UCSD-AML1 (cell line): ENCODE measurements at regions not wholly inside any gene's neighbourhood (a gene's known extent, or its start where the extent isn't known, plus 50 kb on each side); places are given as distances from the start of the nearest gene placed in this dataset.

Experiments
- DNase-seq: peaks from one replicate; lab custom pipeline; 2025; ENCODE audit not compliant: unreplicated experiment; lab: John Stamatoyannopoulos, UW

DNA sequence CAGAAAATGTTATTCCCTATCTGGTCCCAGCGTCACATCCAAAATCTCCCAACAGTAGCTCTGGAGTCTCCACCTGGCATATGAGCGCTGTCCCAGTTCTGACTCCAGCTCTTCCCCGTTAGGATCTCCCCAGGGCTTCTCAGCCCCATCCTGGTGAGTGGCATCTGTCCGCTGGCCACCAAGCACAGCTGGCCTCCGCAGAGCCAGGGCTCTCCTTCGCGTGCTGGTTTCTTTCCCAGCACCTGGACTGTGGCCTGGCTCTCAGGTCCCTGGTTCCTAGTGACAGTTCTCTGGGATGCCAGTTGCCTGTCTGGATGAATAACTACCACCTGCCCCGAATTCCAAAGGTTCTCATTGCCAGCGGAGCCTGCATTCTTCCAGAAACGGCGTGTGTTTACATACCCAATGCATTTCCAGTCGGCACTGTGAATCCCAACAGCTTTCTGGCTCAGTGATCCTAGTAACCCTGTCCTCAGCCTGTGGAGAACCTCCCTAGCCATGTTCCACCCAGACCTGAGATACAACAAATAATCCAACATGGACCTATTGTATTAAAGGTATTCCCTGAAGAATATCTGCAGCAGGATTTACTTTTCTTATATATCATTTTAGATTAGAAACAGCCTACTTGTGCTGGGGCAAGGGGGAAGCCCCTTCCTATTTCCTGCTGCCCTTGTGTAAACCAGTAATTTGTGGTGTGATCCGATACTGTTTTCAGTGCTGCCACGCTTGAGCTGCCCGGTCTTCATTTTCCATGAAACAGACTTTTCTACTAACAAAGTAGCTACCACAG lies 69.9 kb upstream of the PDE10A start:
- no peak for DNase-seq

DNA sequence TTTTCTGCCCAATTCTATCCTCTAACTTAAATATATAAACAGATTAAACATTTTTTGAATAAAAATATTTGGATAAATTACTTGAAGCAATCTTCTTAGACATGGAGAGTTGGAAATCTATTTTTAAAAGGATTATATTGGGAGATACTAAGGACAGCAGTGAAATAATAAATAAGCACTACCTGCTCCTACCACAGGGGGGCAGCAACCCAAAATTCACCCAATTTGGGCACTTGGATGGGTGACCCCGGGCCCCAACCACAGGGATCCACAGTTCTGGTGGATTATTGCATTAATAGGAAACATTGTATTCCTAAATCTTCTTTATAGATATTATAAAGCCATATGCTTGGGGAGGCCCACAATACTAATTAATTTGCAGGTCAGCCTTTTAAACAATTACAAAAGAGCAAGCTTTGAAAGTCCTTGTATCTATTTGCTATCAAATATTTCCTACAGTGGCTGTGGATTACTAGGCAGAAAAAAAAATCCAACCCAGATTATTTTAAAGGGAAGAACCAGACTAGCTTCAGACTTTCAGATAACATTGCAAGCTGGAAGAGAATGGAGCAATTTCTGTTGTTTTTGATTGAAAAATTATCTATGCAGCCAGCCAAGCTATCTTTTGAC lies 66.4 kb upstream of the PDE10A start:
- peak; percentile 23 for DNase-seq

DNA sequence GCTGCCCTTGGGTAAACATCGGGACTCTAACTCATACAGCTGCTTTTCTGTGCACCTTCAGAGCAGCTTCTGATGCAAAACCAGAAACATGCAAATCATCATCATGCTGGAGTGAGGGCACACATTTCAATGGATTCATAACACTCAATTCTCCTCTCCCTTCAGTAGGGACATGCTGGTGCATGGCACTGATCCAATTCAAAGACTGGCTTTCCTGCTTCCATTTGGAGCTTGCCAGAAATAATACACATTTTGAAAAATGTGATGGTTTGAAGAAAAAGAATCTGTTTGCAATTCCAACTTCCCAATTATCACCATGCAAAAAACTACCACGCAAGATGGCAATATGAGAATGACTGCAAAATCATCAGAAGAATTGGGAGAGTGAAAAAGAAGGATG lies 65.2 kb upstream of the PDE10A start:
- DNase-seq = no peak

DNA sequence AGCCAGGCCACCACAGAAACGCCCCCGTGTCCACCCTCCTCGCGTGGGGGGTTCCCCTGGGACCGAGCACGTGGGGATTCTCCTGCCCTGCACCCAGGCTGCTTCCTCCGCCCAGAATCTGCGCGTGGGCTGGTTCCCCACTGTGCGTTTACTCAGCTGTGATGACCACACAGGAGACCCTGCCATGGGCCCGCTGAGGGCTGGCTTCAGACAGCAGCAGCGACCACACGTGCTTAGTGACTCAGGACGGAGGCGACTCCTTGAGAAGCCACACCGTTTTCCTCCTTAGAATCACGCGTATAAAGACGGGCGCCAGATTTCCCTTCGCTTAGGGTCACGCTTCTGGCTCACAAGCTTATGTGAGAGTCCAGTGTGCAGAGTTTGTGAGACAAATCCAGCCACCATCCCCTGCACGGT lies 63.9 kb upstream of the PDE10A start:
- DNase-seq = no peak

DNA sequence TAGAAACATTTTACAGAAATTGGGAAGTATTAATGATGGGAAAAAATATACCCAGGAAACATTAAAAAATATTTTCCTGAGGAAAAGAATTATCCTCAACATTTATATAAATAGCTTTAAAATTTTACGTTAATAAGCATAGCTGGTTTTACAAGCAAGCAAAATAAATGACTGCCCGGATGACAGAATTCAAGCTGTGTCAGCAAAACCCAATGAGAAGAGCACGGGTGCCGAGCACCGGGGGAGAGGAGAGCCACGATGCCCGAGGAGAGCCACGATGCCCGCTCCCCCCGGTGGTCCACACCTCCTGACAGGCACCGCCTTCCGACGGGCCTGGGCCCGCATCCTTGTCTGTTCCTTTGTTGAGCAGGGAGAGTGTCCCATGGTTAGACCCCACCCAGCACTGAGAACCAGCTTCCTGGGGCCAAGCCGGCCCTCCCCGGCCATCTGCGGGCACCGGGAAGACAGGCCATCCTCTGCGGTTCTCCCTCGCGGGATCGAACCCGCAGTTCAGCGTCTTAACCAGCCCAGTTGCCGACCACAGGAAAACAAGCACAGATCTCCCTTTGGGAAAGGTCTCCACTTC lies 63.3 kb upstream of the PDE10A start:
- DNase-seq = no peak

DNA sequence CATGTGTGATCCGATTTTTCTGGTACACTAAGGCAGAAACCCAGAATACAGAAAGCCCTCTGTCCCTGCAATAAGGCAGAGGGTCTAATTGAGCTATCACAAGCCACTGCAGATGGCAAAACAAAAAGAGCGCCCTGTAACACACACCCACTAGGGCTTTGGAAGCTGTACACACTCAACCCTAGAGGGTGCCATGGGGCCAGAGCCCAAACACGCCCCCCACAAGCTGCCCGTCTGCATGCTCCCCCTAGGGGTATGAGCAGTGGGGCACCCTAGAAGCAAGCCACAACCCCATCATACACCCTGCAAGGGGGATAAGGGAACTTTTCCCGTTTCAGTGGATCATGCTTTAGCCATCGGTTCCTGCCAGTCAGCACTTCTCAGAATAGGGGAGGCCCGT lies 62.2 kb upstream of the PDE10A start:
- peak; percentile 28 for DNase-seq

DNA sequence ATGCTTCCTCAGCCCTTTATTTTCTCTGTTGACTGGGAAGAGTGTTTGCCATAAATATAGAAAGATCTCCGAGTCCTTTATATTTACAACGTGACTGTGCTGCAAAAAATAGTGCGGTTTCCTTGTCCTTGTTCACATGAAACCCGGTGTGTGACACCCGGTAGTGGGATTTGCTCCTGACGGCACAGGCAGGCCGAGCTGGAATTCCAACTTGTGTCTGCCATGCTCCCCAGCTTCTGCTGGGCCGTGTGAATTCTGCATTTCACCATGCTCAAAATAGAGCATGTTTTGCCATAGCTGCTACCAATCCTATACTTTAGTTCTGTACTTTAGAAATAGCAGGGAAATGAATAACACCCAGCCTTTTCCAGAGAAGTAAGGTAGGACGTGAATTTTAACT lies 60.3 kb upstream of the PDE10A start:
- DNase-seq = no peak

DNA sequence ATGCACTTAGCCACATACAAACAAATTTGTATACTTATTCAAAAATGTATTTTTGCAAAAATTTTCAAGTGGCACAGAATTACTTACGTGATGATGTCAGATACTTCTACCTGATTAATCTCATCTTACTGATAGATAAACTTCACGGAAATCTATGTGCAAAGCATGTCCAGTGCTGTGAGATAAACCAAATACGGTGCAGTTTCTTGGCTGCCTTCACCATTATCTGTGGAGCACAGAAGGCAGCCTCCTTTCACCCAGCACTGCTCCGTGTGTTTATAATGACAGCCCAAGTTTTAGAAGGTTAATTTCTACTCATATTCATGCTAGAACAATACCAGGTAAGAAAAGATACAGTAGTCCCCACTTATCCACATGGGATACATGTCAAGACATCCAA lies 59.0 kb upstream of the PDE10A start:
- DNase-seq = no peak

DNA sequence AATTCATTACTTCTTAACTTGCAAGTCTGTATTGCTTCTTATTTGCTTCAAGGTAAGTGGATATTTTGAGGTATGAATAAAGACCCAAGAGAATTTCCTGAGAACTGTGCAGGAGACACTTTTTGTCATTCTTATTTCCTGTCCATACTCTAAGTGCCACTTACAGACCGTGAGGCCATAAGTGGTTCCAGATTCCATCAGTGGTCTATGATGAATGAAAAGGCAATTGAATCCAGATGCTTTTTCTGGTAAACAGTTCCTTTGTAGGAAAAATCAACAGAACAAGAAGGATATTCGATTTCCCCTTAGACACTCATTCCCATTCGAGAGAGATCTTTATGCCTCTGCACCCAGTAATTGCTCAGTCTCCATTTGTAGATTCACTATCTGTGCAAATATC lies 58.3 kb upstream of the PDE10A start:
- no peak for DNase-seq

DNA sequence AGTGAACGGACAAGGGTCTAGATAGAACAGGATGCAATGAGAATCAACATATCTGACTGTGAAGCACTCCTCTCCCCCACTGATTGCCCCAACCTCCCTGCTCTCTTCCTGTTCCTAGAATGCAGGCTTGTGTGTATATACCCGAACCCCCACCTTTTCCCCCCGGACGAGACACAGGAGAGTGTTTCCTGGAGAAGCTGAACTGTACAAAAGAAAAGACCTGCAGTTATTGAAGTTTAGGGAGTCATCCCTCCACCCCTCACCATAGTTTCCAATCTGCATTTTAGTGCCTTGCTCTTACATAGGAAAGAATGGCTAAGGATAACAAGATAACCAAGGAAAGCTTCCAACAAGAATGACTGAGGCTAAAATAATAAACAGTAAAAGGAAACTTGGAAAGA lies 55.5 kb upstream of the PDE10A start:
- no peak for DNase-seq

DNA sequence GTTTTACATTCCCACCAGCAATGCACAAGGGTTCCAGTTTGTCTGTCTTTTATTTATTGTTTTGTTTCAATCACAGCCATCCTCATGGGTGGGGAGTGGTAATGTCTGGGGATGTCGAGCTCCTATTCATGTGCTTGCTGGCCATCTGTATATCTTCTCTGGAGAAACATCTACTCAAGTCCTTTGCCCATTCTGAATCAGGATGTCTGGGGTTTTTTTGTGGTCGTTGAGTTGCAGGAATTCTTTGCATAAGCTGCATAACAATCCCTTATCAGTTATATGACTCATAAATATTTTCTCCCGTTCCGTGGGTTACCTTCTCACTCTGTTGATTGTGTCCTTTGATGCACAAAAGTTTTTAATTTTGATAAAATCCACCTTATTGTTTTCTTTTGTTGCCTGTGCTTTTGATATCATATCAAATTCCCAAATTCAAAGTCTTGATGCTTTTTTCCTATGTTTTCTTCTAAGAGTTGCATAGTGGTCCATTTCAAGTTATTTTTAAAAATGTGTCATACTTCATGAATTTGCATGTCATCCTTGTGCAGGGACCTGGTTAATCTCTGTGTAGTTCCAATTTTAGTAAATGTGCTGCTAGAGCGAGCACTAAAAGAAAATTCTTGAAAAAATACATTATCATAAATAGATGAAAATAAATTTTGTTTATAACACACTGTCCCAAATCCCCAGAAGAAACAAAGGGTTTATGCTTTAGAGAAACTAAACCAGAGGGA lies 54.9 kb upstream of the PDE10A start:
- DNase-seq = no peak

DNA sequence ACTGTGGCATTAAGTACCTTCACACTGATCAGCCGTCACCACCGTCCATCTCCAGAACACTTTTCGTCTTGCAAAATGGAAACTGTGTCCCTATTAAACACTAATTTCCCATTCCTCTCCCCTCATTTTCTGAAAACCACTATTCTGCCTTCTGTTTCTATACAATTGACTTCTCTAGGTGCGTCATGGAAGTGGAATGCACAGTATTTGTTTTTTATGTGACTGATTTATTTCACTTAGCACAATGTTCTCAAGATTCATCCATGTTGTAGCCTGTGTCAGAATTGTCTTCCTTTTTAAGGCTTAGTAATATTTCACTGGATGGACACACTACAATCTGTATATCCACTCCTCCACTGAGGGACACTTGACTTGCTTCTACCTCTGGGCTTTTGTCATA lies 53.8 kb upstream of the PDE10A start:
- no peak for DNase-seq

DNA sequence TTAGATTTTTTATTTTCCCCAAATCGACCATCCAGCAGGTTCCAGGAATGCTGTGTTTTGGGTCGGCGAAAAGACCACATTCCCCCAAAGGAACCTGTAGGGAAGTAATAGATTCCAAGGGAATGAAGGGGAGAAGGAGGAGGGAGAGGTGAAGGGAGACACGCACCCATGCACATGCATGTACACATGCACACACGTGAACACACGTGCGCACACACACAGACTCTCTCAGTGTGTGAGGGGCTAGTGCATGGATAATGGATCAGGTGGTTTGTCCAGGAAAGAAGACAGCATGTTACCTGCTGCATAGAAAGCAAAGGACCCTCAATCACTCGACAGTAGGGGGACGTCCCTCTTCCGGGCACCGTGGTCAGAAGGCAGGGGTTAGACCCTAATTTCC lies 52.4 kb upstream of the PDE10A start:
- DNase-seq = no peak

DNA sequence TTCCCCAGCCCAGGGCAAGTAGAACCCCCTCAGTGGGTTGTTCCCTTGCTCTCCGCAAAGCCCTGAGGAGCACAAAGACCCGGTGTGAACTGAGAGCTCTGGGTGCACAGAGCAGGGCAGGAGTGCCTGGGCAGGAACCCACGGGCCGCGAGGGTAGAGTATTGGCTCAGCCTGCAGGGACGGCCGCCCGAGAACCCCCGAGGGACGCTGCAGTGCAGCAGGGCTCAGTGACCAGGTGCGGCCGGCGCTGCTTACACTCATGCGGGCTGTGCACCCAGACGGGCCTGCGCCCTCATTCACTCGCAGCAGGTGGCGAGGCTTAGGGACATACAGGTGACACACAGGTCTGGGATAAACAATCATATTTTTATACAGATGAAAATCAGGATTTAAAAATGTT lies 51.9 kb upstream of the PDE10A start:
- DNase-seq = no peak

DNA sequence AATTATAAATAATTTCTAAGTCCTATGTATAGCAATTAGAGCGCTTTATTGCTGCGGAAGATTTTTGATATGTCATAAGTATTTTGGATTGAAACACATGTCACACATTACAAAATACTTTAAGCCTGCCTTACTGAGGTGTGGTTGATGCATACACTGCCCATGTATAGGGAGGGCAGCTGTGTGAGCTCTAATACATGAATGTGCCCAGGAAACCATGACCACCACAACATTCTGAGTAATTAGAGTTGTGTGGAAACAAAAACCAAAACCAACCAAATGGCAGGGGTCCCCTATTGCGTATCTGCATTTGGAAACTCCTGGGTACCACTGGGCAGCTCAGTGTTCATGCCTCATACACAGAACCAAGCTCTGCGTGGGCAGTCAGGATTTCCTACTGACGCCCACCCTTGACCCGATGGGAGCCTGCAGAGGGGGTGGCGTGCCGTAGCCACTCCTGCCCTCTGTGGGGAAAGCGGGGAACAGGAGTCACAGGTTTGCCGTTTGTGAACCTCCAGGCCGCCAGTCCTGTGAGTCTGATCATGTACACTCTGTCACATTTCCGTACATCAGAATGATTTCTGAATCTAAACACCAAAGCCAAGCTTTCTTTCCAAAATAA lies 50.9 kb upstream of the PDE10A start:
- DNase-seq = no peak
